LNCaP clone FGC (cell line): ENCODE measurements at regions not wholly inside any gene's neighbourhood (a gene's known extent, or its start where the extent isn't known, plus 50 kb on each side); places are given as distances from the start of the nearest gene placed in this dataset.
"Not testable (repeated sequence)": the region's sequence is repeated elsewhere in the genome, so short reads cannot be mapped to it uniquely, and the experiment has no call there.

Experiments
- DNase-seq: peaks from one replicate; pipeline ENCODE4 v3.0.0-alpha.2; 2011; ENCODE audit warnings: low read depth
- H3K4me3 ChIP-seq: 2 replicates; pipeline ENCODE4 v1.5.1; 2011; ENCODE audit warnings: mild to moderate bottlenecking, low read depth, low read length, control low read depth

GRCh38 chr14:19231421-19231820 is 202.7 kb downstream of the POTEG start:
- not testable (repeated sequence) for DNase-seq, H3K4me3 ChIP-seq

- DNase-seq, H3K4me3 ChIP-seq: not testable (repeated sequence)
Measured at GRCh38 chr14:19234059-19234458, 200.1 kb downstream of the POTEG start.

GRCh38 chr14:19237656-19238055 is 196.5 kb downstream of the POTEG start:
- DNase-seq, H3K4me3 ChIP-seq: not testable (repeated sequence)

- not testable (repeated sequence) for H3K4me3 ChIP-seq, DNase-seq
Measured at GRCh38 chr14:19238584-19238983, 195.6 kb downstream of the POTEG start.

- H3K4me3 ChIP-seq, DNase-seq: not testable (repeated sequence)
Measured at GRCh38 chr14:19239981-19240380, 194.2 kb downstream of the POTEG start.

GRCh38 chr14:19240387-19240786 is 193.8 kb downstream of the POTEG start:
- not testable (repeated sequence) for DNase-seq, H3K4me3 ChIP-seq

- DNase-seq, H3K4me3 ChIP-seq: not testable (repeated sequence)
Measured at GRCh38 chr14:19241451-19241850, 192.7 kb downstream of the POTEG start.

- DNase-seq, H3K4me3 ChIP-seq: not testable (repeated sequence)
Measured at GRCh38 chr14:19242529-19242928, 191.6 kb downstream of the POTEG start.

- H3K4me3 ChIP-seq, DNase-seq: not testable (repeated sequence)
Measured at GRCh38 chr14:19266908-19267307, 167.2 kb downstream of the POTEG start.

GRCh38 chr14:19267636-19268035 is 166.5 kb downstream of the POTEG start:
- H3K4me3 ChIP-seq, DNase-seq: not testable (repeated sequence)

GRCh38 chr14:19268047-19268627 is 166.0 kb downstream of the POTEG start:
- DNase-seq, H3K4me3 ChIP-seq: not testable (repeated sequence)

- not testable (repeated sequence) for DNase-seq, H3K4me3 ChIP-seq
Measured at GRCh38 chr14:19272235-19272634, 161.9 kb downstream of the POTEG start.

GRCh38 chr14:19289669-19290068 is 144.5 kb downstream of the POTEG start:
- not testable (repeated sequence) for H3K4me3 ChIP-seq, DNase-seq

GRCh38 chr14:19300243-19300642 is 133.9 kb downstream of the POTEG start:
- H3K4me3 ChIP-seq, DNase-seq: not testable (repeated sequence)

GRCh38 chr14:19300838-19301237 is 133.3 kb downstream of the POTEG start:
- DNase-seq, H3K4me3 ChIP-seq: not testable (repeated sequence)

GRCh38 chr14:19303844-19304243 is 130.3 kb downstream of the POTEG start:
- H3K4me3 ChIP-seq = not testable (repeated sequence)

GRCh38 chr14:19304442-19304841 is 129.7 kb downstream of the POTEG start:
- not testable (repeated sequence) for H3K4me3 ChIP-seq, DNase-seq

More at GRCh38 chr14:19303844-19304243, 130.3 kb downstream of the POTEG start:
- DNase-seq = not testable (repeated sequence)

- H3K4me3 ChIP-seq, DNase-seq: not testable (repeated sequence)
Measured at GRCh38 chr14:19304918-19305317, 129.2 kb downstream of the POTEG start.

- DNase-seq, H3K4me3 ChIP-seq: not testable (repeated sequence)
Measured at GRCh38 chr14:19305776-19306175, 128.4 kb downstream of the POTEG start.

- not testable (repeated sequence) for DNase-seq, H3K4me3 ChIP-seq
Measured at GRCh38 chr14:19306405-19306804, 127.7 kb downstream of the POTEG start.
